Neuronal stem cell (in vitro differentiated cells): ENCODE measurements at regions not wholly inside any gene's neighbourhood (a gene's known extent, or its start where the extent isn't known, plus 50 kb on each side); places are given as distances from the start of the nearest gene placed in this dataset.
A peak's percentile ranks its signal among the peaks of the same experiment; 100 is the strongest.

ENCODE experiments used
- DNase-seq: peaks from one replicate; pipeline ENCODE4 v3.0.0-alpha.2; 2013; ENCODE audit warnings: low spot score
- H2AFZ ChIP-seq: one replicate; pipeline ENCODE4 v1.6.1; 2013; ENCODE audit warnings: mild to moderate bottlenecking, low read length, inconsistent platforms
- H2AK5ac ChIP-seq: 2 replicates; pipeline ENCODE4 v1.6.1; 2013; ENCODE audit warnings: low read depth, mild to moderate bottlenecking, inconsistent platforms, low read length, moderate library complexity, mixed read lengths
- H2BK120ac ChIP-seq: 2 replicates; pipeline ENCODE4 v1.6.1; 2013; ENCODE audit warnings: low read depth, mild to moderate bottlenecking, inconsistent platforms, low read length, moderate library complexity, mixed read lengths
- H2BK12ac ChIP-seq: one replicate; pipeline ENCODE4 v1.6.1; 2013; ENCODE audit warnings: low read length, inconsistent platforms
- H2BK15ac ChIP-seq: 2 replicates; pipeline ENCODE4 v1.6.1; 2013; ENCODE audit warnings: mild to moderate bottlenecking, low read length, inconsistent platforms, mixed read lengths
- H2BK5ac ChIP-seq: one replicate; pipeline ENCODE4 v1.6.1; 2013; ENCODE audit warnings: inconsistent platforms, mild to moderate bottlenecking, low read length, moderate library complexity
- H3K14ac ChIP-seq: one replicate; pipeline ENCODE4 v1.6.1; 2013; ENCODE audit warnings: low read length, inconsistent platforms
- H3K18ac ChIP-seq: 2 replicates; pipeline ENCODE4 v1.6.1; 2013; ENCODE audit warnings: low read length, inconsistent platforms
- H3K23ac ChIP-seq: 2 replicates; pipeline ENCODE4 v1.6.1; 2013; ENCODE audit warnings: low read depth, mild to moderate bottlenecking, mixed read lengths, low read length, inconsistent platforms; ENCODE audit not compliant: poor library complexity
- H3K27ac ChIP-seq: replicated peaks from 3 replicates; pipeline ENCODE4 v1.5.1; 2013; ENCODE audit warnings: low read length, inconsistent platforms
- H3K27me3 ChIP-seq, 3 experiments: 2 replicates each; pipeline ENCODE4 v1.6.1; 2013; ENCODE audit warnings: low read length in 3 of 3, mild to moderate bottlenecking in 2 of 3, inconsistent platforms in 1 of 3, low read depth in 1 of 3, mixed read lengths in 1 of 3, moderate library complexity in 1 of 3; ENCODE audit not compliant: control insufficient read depth in 3 of 3, insufficient read depth in 3 of 3
- H3K36me3 ChIP-seq, 2 donors: replicated peaks in 1 of 2; 2 replicates each; pipeline ENCODE4 v1.6.1; 2013; ENCODE audit warnings: low read length in 2 of 2; ENCODE audit not compliant: control insufficient read depth in 2 of 2, insufficient read depth in 2 of 2
- H3K4ac ChIP-seq: 2 replicates; pipeline ENCODE4 v1.6.1; 2013; ENCODE audit warnings: inconsistent platforms, mild to moderate bottlenecking, low read length, moderate library complexity
- H3K4me1 ChIP-seq, 2 donors: 1 replicate in 1 of 2; 2 replicates in 1 of 2; pipeline ENCODE4 v1.6.1; 2013; ENCODE audit warnings: low read length in 2 of 2, low read depth in 1 of 2; ENCODE audit not compliant: control insufficient read depth in 2 of 2, insufficient read depth in 1 of 2
- H3K4me2 ChIP-seq: one replicate; pipeline ENCODE4 v1.6.1; 2013; ENCODE audit warnings: mild to moderate bottlenecking, low read length, inconsistent platforms; ENCODE audit not compliant: insufficient read depth, poor library complexity, severe bottlenecking
- H3K4me3 ChIP-seq, 2 donors: 2 replicates each; pipeline ENCODE4 v1.5.1; 2013; ENCODE audit warnings: low read length in 2 of 2, mild to moderate bottlenecking in 2 of 2, inconsistent platforms in 1 of 2, moderate library complexity in 1 of 2
- H3K79me1 ChIP-seq: one replicate; pipeline ENCODE4 v1.6.1; 2013; ENCODE audit warnings: low read depth, mild to moderate bottlenecking, inconsistent platforms, low read length, moderate library complexity
- H3K9ac ChIP-seq: one replicate; pipeline ENCODE4 v1.6.1; 2013; ENCODE audit warnings: mild to moderate bottlenecking, low read depth, low read length, inconsistent platforms; ENCODE audit not compliant: poor library complexity
- H3K9me3 ChIP-seq, 2 donors: replicated peaks in 1 of 2; 2 replicates each; pipeline versions ENCODE3 to v1.6.1; 2013; ENCODE audit warnings: low read length in 2 of 2, mild to moderate bottlenecking in 2 of 2, inconsistent platforms in 1 of 2, low read depth in 1 of 2, mixed read lengths in 1 of 2, moderate library complexity in 1 of 2; ENCODE audit not compliant: control insufficient read depth in 2 of 2, insufficient read depth in 1 of 2
- H4K8ac ChIP-seq: one replicate; pipeline ENCODE4 v1.6.1; 2013; ENCODE audit warnings: low read depth, mild to moderate bottlenecking, inconsistent platforms, low read length, moderate library complexity
- H4K91ac ChIP-seq: one replicate; pipeline ENCODE4 v1.6.1; 2013; ENCODE audit warnings: low read length, low read depth, mild to moderate bottlenecking, inconsistent platforms; ENCODE audit not compliant: poor library complexity
- WGBS, 2 donors: extraction: QIAGEN DNeasy Blood & Tissue Kit; methylation state at CpG; one replicate each; pipeline ENCODE4 v1.1.7; 2013; ENCODE audit warnings: missing lambda C conversion rate in 2 of 2, mixed read lengths in 1 of 2; ENCODE audit not compliant: insufficient read length in 2 of 2, insufficient replicate concordance in 1 of 2; ENCODE audit errors: extremely low coverage in 2 of 2; 5-methylcytosine and 5-hydroxymethylcytosine counted together

DNA sequence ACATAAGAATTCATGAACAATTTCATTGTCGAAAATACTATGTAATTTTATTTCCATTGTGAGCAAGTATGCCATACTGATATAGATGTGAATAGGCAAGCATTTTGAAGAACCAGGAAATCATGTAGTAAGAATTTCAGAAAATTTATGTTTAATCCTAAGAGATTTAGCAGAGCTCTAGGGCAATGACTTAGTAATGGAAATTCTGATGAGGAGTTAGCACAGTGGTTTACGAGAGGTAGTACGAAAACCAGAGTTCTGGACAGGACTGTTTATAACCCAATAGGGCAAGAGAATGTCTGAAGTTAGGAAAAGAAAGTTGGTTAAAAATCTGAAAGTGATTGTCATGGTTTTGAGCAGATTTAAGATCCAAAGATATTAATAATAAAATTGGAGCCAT is 439.6 kb upstream of the DEPDC1 start:
- Histone ChIP-seq H3K4ac (no peak overlapping the region), H3K14ac (no peak overlapping the region), H3K27me3 (no peaks in the 10 kb centered on the region)

DNA sequence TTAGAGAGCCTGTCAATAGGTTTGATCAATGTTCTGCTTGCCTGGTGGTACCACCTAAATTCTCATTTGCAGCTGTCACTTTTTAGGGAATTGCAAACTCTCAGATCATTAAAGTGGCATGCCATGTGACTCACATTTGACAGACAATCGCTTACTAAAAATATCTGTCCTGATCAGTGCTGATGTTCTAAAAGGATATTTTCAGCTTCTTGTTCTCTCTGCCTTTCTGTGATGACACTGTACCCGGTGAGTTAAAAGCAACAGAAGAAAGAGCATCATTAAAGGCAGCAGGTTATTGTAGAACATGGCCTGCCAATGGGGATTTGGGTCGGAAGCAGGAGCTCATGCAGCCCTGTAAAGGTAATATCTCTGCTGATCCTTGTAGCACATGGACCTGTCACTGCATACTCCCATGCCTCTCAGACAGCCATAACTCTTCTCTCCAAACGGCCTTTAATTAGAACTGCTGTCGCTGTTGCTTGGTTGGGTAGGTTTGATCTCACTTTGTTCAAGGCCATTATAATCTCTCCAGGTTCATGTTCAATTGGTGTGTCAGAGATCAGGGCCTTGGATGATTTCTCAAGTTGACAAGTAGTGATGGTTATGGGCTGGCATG is 441.3 kb upstream of the DEPDC1 start:
- Histone ChIP-seq H4K91ac (no peak overlapping the region), H2BK12ac (no peak overlapping the region), H4K8ac (no peak overlapping the region), H3K23ac (no peak overlapping the region), H3K9me3 (no peaks in the 10 kb centered on the region), H2BK15ac (no peak overlapping the region), H2AFZ (no peak overlapping the region), H3K36me3 (no peaks in the 10 kb centered on the region), H2AK5ac (no peak overlapping the region), H3K4me3 (no peak overlapping the region), H3K79me1 (no peaks in the 10 kb centered on the region), H3K27me3 (no peaks in the 10 kb centered on the region), H2BK5ac (no peak overlapping the region), H3K14ac (no peak overlapping the region), H3K9ac (no peak overlapping the region), H3K18ac (no peak overlapping the region), H3K4me2 (no peak overlapping the region), H3K4me1 (peaks cover 0 to 3% of the 10 kb centered on the region in 2 donors), H3K4ac (no peak overlapping the region), H2BK120ac (no peak overlapping the region), H3K27ac (no peak overlapping the region)
- no CpG with 5 or more reads among the region's 5 CpGs for whole genome bisulfite sequencing, 2 donors
- no peak for DNase-seq

More for the DNA sequence above, 439.6 kb upstream of the DEPDC1 start:
- H2BK120ac ChIP-seq, result no peak overlapping the region
- WGBS, 2 donors, result no CpG with 5 or more reads among the region's 3 CpGs
- no peak overlapping the region for H4K91ac ChIP-seq
- H3K9me3 ChIP-seq, result no peaks in the 10 kb centered on the region
- no peak overlapping the region for H2BK15ac ChIP-seq
- H3K27ac ChIP-seq, result no peak overlapping the region
- H3K18ac ChIP-seq, result no peak overlapping the region
- H3K9ac ChIP-seq, result no peak overlapping the region
- no peaks in the 10 kb centered on the region for H3K36me3 ChIP-seq
- no peak overlapping the region for H3K4me3 ChIP-seq
- no peak for DNase-seq
- no peak overlapping the region for H2AFZ ChIP-seq
- no peak overlapping the region for H2AK5ac ChIP-seq
- no peak overlapping the region for H4K8ac ChIP-seq
- no peak overlapping the region for H2BK5ac ChIP-seq
- H2BK12ac ChIP-seq, result no peak overlapping the region
- peaks cover 0 to 3% of the 10 kb centered on the region in 2 donors for H3K4me1 ChIP-seq
- no peak overlapping the region for H3K23ac ChIP-seq
- H3K4me2 ChIP-seq, result no peak overlapping the region
- no peaks in the 10 kb centered on the region for H3K79me1 ChIP-seq

DNA sequence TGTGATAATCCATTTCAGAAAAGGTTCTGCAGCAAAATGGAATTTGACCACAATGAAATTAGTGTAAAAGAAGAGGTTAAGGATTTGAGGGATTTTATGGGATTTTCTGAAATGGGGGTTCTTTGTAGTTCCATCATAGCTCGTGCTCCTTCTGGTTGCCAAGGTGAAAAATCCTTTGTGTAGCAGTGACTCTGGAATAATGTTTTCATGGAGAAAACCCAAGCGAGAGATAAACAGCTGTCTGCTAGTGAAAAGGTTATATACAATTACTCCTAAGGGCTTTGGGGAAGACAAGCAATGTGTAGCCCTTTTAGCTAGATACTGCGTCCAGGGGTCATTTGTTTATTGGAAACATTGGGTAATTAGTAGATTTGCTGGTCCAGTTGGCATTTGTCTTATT is 453.2 kb upstream of the DEPDC1 start:
- no peak overlapping the region for H3K4me3 ChIP-seq
- H2BK12ac ChIP-seq, result no peak overlapping the region
- no peaks in the 10 kb centered on the region for H3K27me3 ChIP-seq
- no peak overlapping the region for H3K9ac ChIP-seq
- H2BK120ac ChIP-seq, result no peak overlapping the region
- H2AK5ac ChIP-seq, result no peak overlapping the region
- DNase-seq, result no peak
- H4K91ac ChIP-seq, result no peak overlapping the region
- H3K4me2 ChIP-seq, result no peak overlapping the region
- H3K9me3 ChIP-seq, result no peaks in the 10 kb centered on the region
- H3K4me1 ChIP-seq, result peaks cover 1 to 6% of the 10 kb centered on the region in 2 donors
- H3K14ac ChIP-seq, result no peak overlapping the region
- no peak overlapping the region for H4K8ac ChIP-seq
- H3K4ac ChIP-seq, result no peak overlapping the region
- no peaks in the 10 kb centered on the region for H3K36me3 ChIP-seq
- peak overlapping the region; percentile 17 for H2AFZ ChIP-seq
- no CpG with 5 or more reads among the region's 3 CpGs for WGBS, 2 donors
- H3K27ac ChIP-seq, result no peak overlapping the region
- no peaks in the 10 kb centered on the region for H3K79me1 ChIP-seq
- no peak overlapping the region for H3K23ac ChIP-seq
- no peak overlapping the region for H2BK5ac ChIP-seq
- no peak overlapping the region for H3K18ac ChIP-seq
- no peak overlapping the region for H2BK15ac ChIP-seq

DNA sequence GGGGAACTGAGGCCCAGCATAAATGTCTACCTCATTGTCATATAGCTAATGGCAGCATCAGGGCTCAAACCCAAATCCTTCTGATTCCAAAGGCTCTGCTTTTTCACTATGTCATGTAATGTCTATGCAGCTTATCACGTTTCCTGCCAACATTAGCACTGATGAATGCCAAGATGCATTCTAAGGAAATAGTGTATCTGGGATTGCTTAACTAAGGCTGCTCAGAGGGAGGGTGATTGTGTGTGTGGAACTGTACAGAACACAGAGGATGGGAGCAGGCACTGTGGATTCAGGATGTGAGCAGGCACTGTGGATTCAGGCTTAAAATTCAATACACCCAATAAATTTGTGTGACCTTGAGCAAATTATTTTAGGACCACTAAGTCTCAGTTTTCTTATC is 456.4 kb upstream of the DEPDC1 start:
- Histone ChIP-seq H2BK5ac (no peak overlapping the region), H3K4me3 (no peak overlapping the region), H3K4me2 (no peak overlapping the region), H3K4me1 (peaks cover 1 to 6% of the 10 kb centered on the region in 2 donors), H3K18ac (no peak overlapping the region), H4K91ac (no peak overlapping the region), H3K27ac (no peak overlapping the region), H3K79me1 (no peaks in the 10 kb centered on the region), H3K36me3 (no peaks in the 10 kb centered on the region), H2BK15ac (no peak overlapping the region), H3K14ac (no peak overlapping the region), H2AFZ (no peak overlapping the region), H2BK120ac (no peak overlapping the region), H3K27me3 (no peaks in the 10 kb centered on the region), H3K9ac (no peak overlapping the region), H2BK12ac (no peak overlapping the region), H2AK5ac (no peak overlapping the region), H3K4ac (no peak overlapping the region), H3K23ac (no peak overlapping the region), H4K8ac (no peak overlapping the region), H3K9me3 (no peaks in the 10 kb centered on the region)
- WGBS, 2 donors, result no CpG with 5 or more reads among the region's 1 CpG
- DNase-seq, result no peak
